Panc1 (cell line): ENCODE measurements at regions not wholly inside any gene's neighbourhood (a gene's known extent, or its start where the extent isn't known, plus 50 kb on each side); places are given as distances from the start of the nearest gene placed in this dataset.

Source experiments
- ATAC-seq: fragments of 200-7000 bp; cut with Tn5 transposase; 2 replicates; pipeline ENCODE4 v1.9.1; 2020; ENCODE audit warnings: mild to moderate bottlenecking, moderate library complexity
- BruUV-seq: library from RNA; stranded (reverse); fragments of 400-500 nt; replicated peaks from 2 replicates; lab custom pipeline; 2021; lab: Mats Ljungman, UMichigan
- CTCF ChIA-PET: fragments of 300-600 bp; sonication (Branson Sonifier 250); formaldehyde crosslinking; loops from one replicate; lab custom pipeline; 2022; ENCODE audit warnings: antibody characterized with exemption; lab: Charles Lee
- POLR2A ChIA-PET: fragments of 300-600 bp; sonication (Branson Sonifier 250); formaldehyde crosslinking; loops from one replicate; lab custom pipeline; 2022; ENCODE audit warnings: antibody characterized with exemption; lab: Charles Lee
- DNase-seq: peaks from one replicate; pipeline ENCODE4 v3.0.0-alpha.2; 2010; ENCODE audit warnings: low read depth, low spot score
- H3K27ac ChIP-seq: 2 replicates; pipeline ENCODE4 v1.5.1; 2011; ENCODE audit warnings: mild to moderate bottlenecking, low read length, inconsistent platforms
- H3K27me3 ChIP-seq: fragments of 200-500 bp; sonication (Bioruptor generic); 2 replicates; pipeline ENCODE4 v1.6.0; 2014; ENCODE audit warnings: low read length, inconsistent platforms; ENCODE audit not compliant: control insufficient read depth, insufficient read depth
- H3K36me3 ChIP-seq: fragments of 200-500 bp; sonication (Bioruptor generic); 2 replicates; pipeline ENCODE4 v1.5.1; 2014; ENCODE audit warnings: inconsistent platforms, mild to moderate bottlenecking, low read length, moderate library complexity; ENCODE audit not compliant: control insufficient read depth, insufficient read depth
- H3K4me1 ChIP-seq: 2 replicates; pipeline ENCODE4 v1.5.1; 2011; ENCODE audit warnings: inconsistent platforms, mild to moderate bottlenecking, low read length, moderate library complexity; ENCODE audit not compliant: control insufficient read depth, insufficient read depth
- H3K4me3 ChIP-seq, 2 experiments: 2 replicates each; pipeline ENCODE4 v1.5.1; 2011 to 2012; ENCODE audit warnings: low read depth in 2 of 2, low read length in 2 of 2, mild to moderate bottlenecking in 2 of 2, inconsistent platforms in 1 of 2, moderate library complexity in 1 of 2
- H3K9me3 ChIP-seq: fragments of 200-500 bp; sonication (Bioruptor generic); 2 replicates; pipeline ENCODE4 v1.5.1; 2014; ENCODE audit warnings: low read depth, mild to moderate bottlenecking, inconsistent platforms, low read length, moderate library complexity; ENCODE audit not compliant: control insufficient read depth, insufficient read depth
- POLR2AphosphoS5 ChIP-seq: IDR thresholded peaks from 2 replicates; pipeline ENCODE4 v1.6.1; 2012; ENCODE audit warnings: mild to moderate bottlenecking, low read depth, low read length, moderate library complexity
- REST ChIP-seq, 2 experiments: IDR thresholded peaks; 2 replicates each; pipeline ENCODE4 v1.6.1; 2011 to 2012; ENCODE audit warnings: low read depth in 2 of 2, control low read depth in 1 of 2, low read length in 1 of 2, mild to moderate bottlenecking in 1 of 2, moderate library complexity in 1 of 2; ENCODE audit not compliant: insufficient read depth in 1 of 2
- SIN3A ChIP-seq: IDR thresholded peaks from 2 replicates; pipeline ENCODE4 v1.6.1; 2012; ENCODE audit warnings: low read depth, mild to moderate bottlenecking, low read length, moderate library complexity, borderline replicate concordance; ENCODE audit not compliant: insufficient read depth
- TCF7L2 ChIP-seq: IDR thresholded peaks from 2 replicates; pipeline ENCODE4 v1.6.1; 2011; ENCODE audit warnings: mild to moderate bottlenecking, low read depth, low read length, inconsistent platforms
- in situ Hi-C: cut with HindIII; loops from 2 replicates; pipeline ENCODE4 v1.10.0; 2016; ENCODE audit warnings: low sequenced_read_pairs, low pct_unique_long_range_greater_than_20kb
- intact Hi-C: fragments of 100-400 bp; cut with micrococcal nuclease; formaldehyde crosslinking; loops from one replicate; pipeline ENCODE4 v1.10.0; 2022; ENCODE audit not compliant: unreplicated experiment
- TF ChIP-seq, protein P1 (sequence below): fragments of 450-650 bp; IDR thresholded peaks from 2 replicates; pipeline ENCODE4 v1.5.1; 2017; ENCODE audit warnings: mild to moderate bottlenecking

GRCh38 chr18:65436430-65436829 lies 314.4 kb upstream of the CDH7 start:
- Histone ChIP-seq H3K4me1 (no peaks in the 10 kb centered on the region), H3K27ac (no peak overlapping the region), H3K9me3 (no peaks in the 10 kb centered on the region), H3K4me3 (no peak overlapping the region), H3K27me3 (no peaks in the 10 kb centered on the region), H3K36me3 (no peaks in the 10 kb centered on the region)
- ATAC-seq (no peak), DNase-seq (no peak)
- in situ Hi-C loops = no loop called here
- no TSS peak for BruUV-seq
- CTCF ChIA-PET = no interaction called here
- POLR2A ChIA-PET = no interaction called here
- intact Hi-C loops = no loop called here
- TF ChIP-seq, protein P1, sequence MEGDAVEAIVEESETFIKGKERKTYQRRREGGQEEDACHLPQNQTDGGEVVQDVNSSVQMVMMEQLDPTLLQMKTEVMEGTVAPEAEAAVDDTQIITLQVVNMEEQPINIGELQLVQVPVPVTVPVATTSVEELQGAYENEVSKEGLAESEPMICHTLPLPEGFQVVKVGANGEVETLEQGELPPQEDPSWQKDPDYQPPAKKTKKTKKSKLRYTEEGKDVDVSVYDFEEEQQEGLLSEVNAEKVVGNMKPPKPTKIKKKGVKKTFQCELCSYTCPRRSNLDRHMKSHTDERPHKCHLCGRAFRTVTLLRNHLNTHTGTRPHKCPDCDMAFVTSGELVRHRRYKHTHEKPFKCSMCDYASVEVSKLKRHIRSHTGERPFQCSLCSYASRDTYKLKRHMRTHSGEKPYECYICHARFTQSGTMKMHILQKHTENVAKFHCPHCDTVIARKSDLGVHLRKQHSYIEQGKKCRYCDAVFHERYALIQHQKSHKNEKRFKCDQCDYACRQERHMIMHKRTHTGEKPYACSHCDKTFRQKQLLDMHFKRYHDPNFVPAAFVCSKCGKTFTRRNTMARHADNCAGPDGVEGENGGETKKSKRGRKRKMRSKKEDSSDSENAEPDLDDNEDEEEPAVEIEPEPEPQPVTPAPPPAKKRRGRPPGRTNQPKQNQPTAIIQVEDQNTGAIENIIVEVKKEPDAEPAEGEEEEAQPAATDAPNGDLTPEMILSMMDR = no peak
- no peak for TF ChIP-seq POLR2AphosphoS5
- TF ChIP-seq TCF7L2 = no peak
- TF ChIP-seq SIN3A = no peak
- no peak for TF ChIP-seq REST (IDR thresholded peaks at IDR 0.05; ENCODE audit: insufficient read depth in 1 of 2, low read depth in 2 of 2, low read length in 1 of 2)

- in situ Hi-C loops = no loop called here
- no peaks in the 10 kb centered on the region for H3K36me3 ChIP-seq
- no peaks in the 10 kb centered on the region for H3K9me3 ChIP-seq
- H3K27ac ChIP-seq = no peak overlapping the region
- ChIA-PET CTCF (no interaction called here), POLR2A (no interaction called here)
- no peaks in the 10 kb centered on the region for H3K4me1 ChIP-seq
- no peak for ATAC-seq
- DNase-seq = no peak
- intact Hi-C loops = no loop called here
- no peaks in the 10 kb centered on the region for H3K27me3 ChIP-seq
- no peak overlapping the region for H3K4me3 ChIP-seq
- TF ChIP-seq REST (IDR thresholded peaks at IDR 0.05; ENCODE audit: insufficient read depth in 1 of 2, low read depth in 2 of 2, low read length in 1 of 2) (no peak), TCF7L2 (no peak), SIN3A (no peak), POLR2AphosphoS5 (no peak)
- TF ChIP-seq, protein P1 = no peak
- no TSS peak for BruUV-seq
These were observed 315.3 kb upstream of the CDH7 start for GRCh38 chr18:65435534-65435933.
